ENCODE measurements at regions not wholly inside any gene's neighbourhood (a gene's known extent, or its start where the extent isn't known, plus 50 kb on each side); places are given as distances from the start of the nearest gene placed in this dataset.

DNA sequence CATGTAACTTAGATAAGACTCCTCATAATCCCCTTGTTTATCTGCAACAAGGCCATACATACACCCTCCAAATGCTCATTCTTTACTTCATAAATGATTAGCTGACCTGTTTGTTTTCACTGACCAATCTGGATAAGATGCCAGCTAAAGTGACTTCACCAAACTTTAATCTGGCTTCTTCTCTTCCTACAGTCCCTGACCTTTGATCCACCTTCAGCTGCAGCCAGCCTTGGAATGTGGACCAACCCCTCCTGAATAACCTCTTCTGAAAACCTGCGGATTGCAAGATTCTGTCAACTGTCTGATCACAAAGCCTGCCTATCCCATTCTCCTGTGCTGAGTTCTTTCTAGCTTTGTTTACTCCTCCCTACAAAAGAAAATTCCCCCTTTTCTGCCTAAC lies 476.8 kb downstream of the LRRC70 start:
- TF ChIP-seq, protein P1, sequence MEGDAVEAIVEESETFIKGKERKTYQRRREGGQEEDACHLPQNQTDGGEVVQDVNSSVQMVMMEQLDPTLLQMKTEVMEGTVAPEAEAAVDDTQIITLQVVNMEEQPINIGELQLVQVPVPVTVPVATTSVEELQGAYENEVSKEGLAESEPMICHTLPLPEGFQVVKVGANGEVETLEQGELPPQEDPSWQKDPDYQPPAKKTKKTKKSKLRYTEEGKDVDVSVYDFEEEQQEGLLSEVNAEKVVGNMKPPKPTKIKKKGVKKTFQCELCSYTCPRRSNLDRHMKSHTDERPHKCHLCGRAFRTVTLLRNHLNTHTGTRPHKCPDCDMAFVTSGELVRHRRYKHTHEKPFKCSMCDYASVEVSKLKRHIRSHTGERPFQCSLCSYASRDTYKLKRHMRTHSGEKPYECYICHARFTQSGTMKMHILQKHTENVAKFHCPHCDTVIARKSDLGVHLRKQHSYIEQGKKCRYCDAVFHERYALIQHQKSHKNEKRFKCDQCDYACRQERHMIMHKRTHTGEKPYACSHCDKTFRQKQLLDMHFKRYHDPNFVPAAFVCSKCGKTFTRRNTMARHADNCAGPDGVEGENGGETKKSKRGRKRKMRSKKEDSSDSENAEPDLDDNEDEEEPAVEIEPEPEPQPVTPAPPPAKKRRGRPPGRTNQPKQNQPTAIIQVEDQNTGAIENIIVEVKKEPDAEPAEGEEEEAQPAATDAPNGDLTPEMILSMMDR (IDR thresholded peaks at IDR 0.05; ENCODE audit: low read depth, low read length), result no peak
- no peak for TF ChIP-seq EZH2phosphoT487 (IDR thresholded peaks at IDR 0.05; ENCODE audit: low read depth)
